B cell (primary cell): ENCODE measurements at regions not wholly inside any gene's neighbourhood (a gene's known extent, or its start where the extent isn't known, plus 50 kb on each side); places are given as distances from the start of the nearest gene placed in this dataset.

Experiments
- EZH2 ChIP-seq: IDR thresholded peaks from 2 replicates; pipeline ENCODE4 v1.6.1; 2012; ENCODE audit warnings: borderline replicate concordance, low read depth, mild to moderate bottlenecking, moderate library complexity, low read length; ENCODE audit not compliant: insufficient read depth, poor library complexity, severe bottlenecking
- TF ChIP-seq, protein P1 (sequence below): fragments of 200-600 bp; IDR thresholded peaks from one replicate; pipeline ENCODE4 v1.8.0; 2022; ENCODE audit warnings: antibody characterized with exemption, mild to moderate bottlenecking

GRCh38 chr5:73382401-73382740, 66.2 kb downstream of the FOXD1 start:
- TF ChIP-seq, protein P1, sequence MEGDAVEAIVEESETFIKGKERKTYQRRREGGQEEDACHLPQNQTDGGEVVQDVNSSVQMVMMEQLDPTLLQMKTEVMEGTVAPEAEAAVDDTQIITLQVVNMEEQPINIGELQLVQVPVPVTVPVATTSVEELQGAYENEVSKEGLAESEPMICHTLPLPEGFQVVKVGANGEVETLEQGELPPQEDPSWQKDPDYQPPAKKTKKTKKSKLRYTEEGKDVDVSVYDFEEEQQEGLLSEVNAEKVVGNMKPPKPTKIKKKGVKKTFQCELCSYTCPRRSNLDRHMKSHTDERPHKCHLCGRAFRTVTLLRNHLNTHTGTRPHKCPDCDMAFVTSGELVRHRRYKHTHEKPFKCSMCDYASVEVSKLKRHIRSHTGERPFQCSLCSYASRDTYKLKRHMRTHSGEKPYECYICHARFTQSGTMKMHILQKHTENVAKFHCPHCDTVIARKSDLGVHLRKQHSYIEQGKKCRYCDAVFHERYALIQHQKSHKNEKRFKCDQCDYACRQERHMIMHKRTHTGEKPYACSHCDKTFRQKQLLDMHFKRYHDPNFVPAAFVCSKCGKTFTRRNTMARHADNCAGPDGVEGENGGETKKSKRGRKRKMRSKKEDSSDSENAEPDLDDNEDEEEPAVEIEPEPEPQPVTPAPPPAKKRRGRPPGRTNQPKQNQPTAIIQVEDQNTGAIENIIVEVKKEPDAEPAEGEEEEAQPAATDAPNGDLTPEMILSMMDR: no peak
- no peak for TF ChIP-seq EZH2
